Mucosa of descending colon (tissue), 3 donors: ENCODE measurements at regions not wholly inside any gene's neighbourhood (a gene's known extent, or its start where the extent isn't known, plus 50 kb on each side); places are given as distances from the start of the nearest gene placed in this dataset.

Source experiments
- ATAC-seq: fragments of 200-7000 bp; cut with Tn5 transposase; one replicate; pipeline ENCODE4 v1.9.1; 2020; ENCODE audit warnings: mild to moderate bottlenecking, moderate library complexity
- DNase-seq, 3 donors: peaks; one replicate each; pipeline ENCODE4 v3.0.0-alpha.2; 2020
- H3K36me3 ChIP-seq: fragments of 200-600 bp; one replicate; pipeline ENCODE4 v1.8.0; 2021; ENCODE audit warnings: low read depth, mild to moderate bottlenecking
- H3K4me1 ChIP-seq: fragments of 200-600 bp; one replicate; pipeline ENCODE4 v1.8.0; 2021; ENCODE audit warnings: low read depth, mild to moderate bottlenecking
- H3K4me3 ChIP-seq: fragments of 200-600 bp; one replicate; pipeline ENCODE4 v1.8.0; 2021; ENCODE audit warnings: mild to moderate bottlenecking
- H3K9me3 ChIP-seq: fragments of 200-600 bp; one replicate; pipeline ENCODE4 v1.8.0; 2021; ENCODE audit warnings: mild to moderate bottlenecking
- intact Hi-C, 2 donors: fragments of 100-400 bp; cut with DNase I in 1 of 2; cut with micrococcal nuclease in 1 of 2; formaldehyde crosslinking; loops; one replicate each; pipeline versions ENCODE4 v1.11.0 to v1.11.1; 2022; cut with DNase I, micrococcal nuclease
- TF ChIP-seq, protein P1 (sequence below): fragments of 200-600 bp; IDR thresholded peaks from one replicate; pipeline ENCODE4 v1.8.0; 2022; ENCODE audit warnings: antibody characterized with exemption, mild to moderate bottlenecking
- donor health status: DM: no; HTN: no; CAD: no; lungs with moderate emphysema.
- donor health status: DM: no; HTN: no; CAD: no.
- donor health status: DM: no; HTN: yes; CAD: no.

DNA sequence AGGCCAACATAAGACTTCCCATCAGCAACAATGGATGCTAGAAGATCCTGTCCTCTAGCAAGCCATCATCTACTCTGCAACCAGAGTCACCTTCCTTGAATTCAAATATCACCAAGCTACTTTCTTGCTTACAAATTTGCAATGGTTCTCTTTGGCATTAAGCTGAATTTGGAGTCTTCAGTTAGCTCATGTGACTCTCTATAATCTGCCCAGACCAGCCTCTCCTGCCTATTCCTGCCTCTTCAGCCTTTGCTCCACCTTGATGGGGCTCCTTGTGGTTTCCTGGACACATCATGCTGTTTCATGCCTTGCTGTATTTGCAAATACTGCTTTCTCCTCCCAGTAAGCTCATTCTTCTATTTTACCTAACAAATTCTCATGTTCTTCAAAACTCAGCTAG, 82.3 kb downstream of the RASSF10 start:
- DNase-seq: no peak
- no peak overlapping the region for H3K4me3 ChIP-seq

DNA sequence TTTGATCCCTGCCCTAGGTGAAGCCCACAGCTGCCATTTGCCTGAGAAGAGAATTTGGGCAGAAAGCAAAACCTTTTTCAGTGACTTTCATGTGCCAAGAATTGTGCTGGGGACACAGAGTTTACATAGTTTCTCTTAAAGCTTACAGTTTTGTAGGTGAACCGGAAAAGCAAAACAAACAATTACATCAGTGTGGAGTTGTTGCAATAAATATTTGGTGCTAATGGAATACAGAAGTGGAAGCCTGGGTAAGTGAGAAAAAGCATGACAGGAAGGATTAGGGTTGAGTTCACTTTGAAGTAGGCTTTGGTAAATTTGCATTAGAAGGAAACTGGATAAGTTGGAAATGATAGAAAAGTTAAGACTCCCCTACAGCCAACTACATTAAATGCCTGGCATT, 82.7 kb downstream of the RASSF10 start:
- TF ChIP-seq, protein P1, sequence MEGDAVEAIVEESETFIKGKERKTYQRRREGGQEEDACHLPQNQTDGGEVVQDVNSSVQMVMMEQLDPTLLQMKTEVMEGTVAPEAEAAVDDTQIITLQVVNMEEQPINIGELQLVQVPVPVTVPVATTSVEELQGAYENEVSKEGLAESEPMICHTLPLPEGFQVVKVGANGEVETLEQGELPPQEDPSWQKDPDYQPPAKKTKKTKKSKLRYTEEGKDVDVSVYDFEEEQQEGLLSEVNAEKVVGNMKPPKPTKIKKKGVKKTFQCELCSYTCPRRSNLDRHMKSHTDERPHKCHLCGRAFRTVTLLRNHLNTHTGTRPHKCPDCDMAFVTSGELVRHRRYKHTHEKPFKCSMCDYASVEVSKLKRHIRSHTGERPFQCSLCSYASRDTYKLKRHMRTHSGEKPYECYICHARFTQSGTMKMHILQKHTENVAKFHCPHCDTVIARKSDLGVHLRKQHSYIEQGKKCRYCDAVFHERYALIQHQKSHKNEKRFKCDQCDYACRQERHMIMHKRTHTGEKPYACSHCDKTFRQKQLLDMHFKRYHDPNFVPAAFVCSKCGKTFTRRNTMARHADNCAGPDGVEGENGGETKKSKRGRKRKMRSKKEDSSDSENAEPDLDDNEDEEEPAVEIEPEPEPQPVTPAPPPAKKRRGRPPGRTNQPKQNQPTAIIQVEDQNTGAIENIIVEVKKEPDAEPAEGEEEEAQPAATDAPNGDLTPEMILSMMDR: no peak
- no peaks in the 10 kb centered on the region for H3K36me3 ChIP-seq
- intact Hi-C loops: no loop called here
- ATAC-seq (no peak), DNase-seq (no peak)
- H3K9me3 ChIP-seq: no peaks in the 10 kb centered on the region
- H3K4me3 ChIP-seq: no peak overlapping the region
- H3K4me1 ChIP-seq: peaks cover 5% of the 10 kb centered on the region

More for the DNA sequence above, 82.3 kb downstream of the RASSF10 start:
- Histone ChIP-seq H3K4me1 (peaks cover 5% of the 10 kb centered on the region), H3K9me3 (no peaks in the 10 kb centered on the region), H3K36me3 (no peaks in the 10 kb centered on the region)
- intact Hi-C loops: no loop called here
- TF ChIP-seq, protein P1: no peak
- ATAC-seq: no peak

DNA sequence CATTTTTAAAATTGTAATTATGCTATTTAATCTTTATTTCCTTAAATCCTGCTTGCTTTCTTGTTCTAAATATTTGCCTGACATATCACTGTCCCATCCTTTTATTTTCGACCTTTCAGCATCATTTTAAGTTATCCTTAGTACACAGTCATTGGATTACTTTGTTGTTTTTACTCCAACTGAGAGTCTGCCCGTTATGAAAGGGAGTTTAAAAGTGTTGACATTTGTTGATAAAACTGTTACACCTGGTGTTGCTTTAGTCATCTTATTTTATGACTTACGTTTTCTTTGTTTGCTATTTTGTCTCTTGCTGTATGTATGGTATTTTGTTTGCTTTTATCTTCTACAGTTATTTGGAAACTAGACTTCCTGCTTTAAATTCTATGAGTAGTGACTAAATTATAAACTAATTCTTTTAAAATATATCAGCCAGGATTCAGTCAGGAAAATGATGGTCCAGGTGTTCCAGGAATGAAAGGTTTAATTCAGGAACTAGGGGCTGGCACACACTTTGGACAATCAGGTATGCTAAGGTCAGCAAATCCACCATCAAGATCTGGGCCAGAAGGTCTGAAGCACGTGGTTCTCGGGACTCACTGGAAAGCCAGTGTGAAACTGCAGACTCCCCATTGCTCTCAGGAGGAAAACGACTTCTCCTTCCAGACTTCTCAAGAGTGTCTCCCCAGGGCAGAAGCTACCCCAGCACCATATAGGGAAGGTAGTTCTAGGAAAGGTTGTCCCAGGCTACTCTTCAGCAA, 86.0 kb downstream of the RASSF10 start:
- DNase-seq: no peak
- Histone ChIP-seq H3K9me3 (no peaks in the 10 kb centered on the region), H3K36me3 (no peaks in the 10 kb centered on the region), H3K4me1 (peaks cover 5% of the 10 kb centered on the region), H3K4me3 (no peak overlapping the region)
- TF ChIP-seq, protein P1: no peak
- intact Hi-C loops: no loop called here
- peak; percentile 69 for ATAC-seq

DNA sequence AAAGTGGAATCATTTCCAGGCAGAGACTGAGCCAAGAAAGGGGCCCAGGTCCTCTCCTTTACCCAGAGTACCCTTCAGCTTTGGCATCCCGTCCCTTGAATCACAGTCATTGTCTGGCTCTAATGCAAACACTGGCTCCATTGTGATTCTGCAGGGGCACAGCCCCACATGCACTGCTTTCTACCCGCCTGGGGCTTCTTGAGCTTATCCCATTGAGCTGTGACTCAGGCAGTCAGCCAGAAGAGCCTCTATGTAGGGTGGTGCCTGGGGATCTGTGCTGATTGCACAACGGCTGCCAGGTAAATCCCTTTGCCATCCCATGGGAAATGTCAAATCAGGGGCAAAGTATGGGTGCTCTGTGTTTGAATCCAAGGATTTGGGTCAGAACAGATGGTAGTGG, 88.9 kb downstream of the RASSF10 start:
- peaks cover 5% of the 10 kb centered on the region for H3K4me1 ChIP-seq
- TF ChIP-seq, protein P1: no peak
- no peak for DNase-seq
- intact Hi-C loops: no loop called here
- H3K36me3 ChIP-seq: no peaks in the 10 kb centered on the region
- H3K9me3 ChIP-seq: no peaks in the 10 kb centered on the region
- ATAC-seq: peak; percentile 42
- H3K4me3 ChIP-seq: no peak overlapping the region

DNA sequence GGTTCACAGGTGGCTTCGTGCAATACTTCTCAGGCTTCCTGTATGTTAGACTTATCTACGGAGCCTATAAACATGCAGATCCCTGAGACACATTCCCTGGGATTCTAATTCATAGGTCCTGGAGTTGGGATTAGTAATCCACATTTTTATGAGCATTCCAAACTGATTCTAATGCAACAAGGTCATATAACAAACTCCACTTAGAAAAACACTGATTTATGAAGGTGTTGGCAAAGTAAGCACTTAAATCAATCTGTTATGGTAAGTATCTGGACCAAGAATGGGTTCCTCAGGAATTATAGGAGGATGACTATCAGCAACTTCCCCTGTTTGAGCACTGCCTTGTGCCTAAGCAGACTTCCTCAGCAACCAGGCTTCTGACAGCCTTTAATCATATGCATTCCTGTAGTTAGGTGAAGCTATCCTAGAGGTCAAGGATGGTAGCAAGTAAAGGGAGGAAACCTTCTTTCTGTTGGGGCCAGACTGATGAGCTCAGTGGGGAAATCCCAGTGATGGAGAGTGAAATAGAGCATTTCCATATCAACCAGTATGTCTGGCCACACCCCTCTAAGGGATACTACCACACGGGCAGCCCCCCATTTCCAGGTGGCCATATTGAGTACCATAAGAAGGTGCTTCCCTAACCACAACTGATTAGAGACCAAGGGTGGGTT, 89.6 kb downstream of the RASSF10 start:
- no peak for DNase-seq
- intact Hi-C loops: no loop called here
- Histone ChIP-seq H3K9me3 (no peaks in the 10 kb centered on the region), H3K4me1 (peaks cover 5% of the 10 kb centered on the region), H3K4me3 (no peak overlapping the region), H3K36me3 (no peaks in the 10 kb centered on the region)
- TF ChIP-seq, protein P1: no peak
- ATAC-seq: no peak
